Prostate gland (tissue), 2 donors: ENCODE measurements at regions not wholly inside any gene's neighbourhood (a gene's known extent, or its start where the extent isn't known, plus 50 kb on each side); places are given as distances from the start of the nearest gene placed in this dataset.

Experiments used
- DNase-seq: peaks from one replicate; pipeline ENCODE4 v3.0.0-alpha.2; 2019; ENCODE audit warnings: low spot score
- H3K27ac ChIP-seq, 2 donors: fragments of 200-600 bp; sonication (generic); 2 replicates each; pipeline ENCODE4 v1.5.1; 2017 to 2019
- H3K27me3 ChIP-seq: fragments of 200-600 bp; sonication (generic); replicated peaks from 2 replicates; pipeline ENCODE4 v1.5.1; 2019; ENCODE audit not compliant: insufficient read depth
- H3K36me3 ChIP-seq, 2 donors: fragments of 200-600 bp; sonication (generic); 1 replicate in 1 of 2; 2 replicates in 1 of 2; pipeline versions ENCODE4 v1.5.1 to v1.8.1; 2017 to 2019
- H3K4me1 ChIP-seq: fragments of 200-600 bp; sonication (generic); replicated peaks from 2 replicates; pipeline ENCODE4 v1.5.1; 2019
- H3K4me3 ChIP-seq, 2 donors: fragments of 200-600 bp; sonication (generic); 2 replicates each; pipeline ENCODE4 v1.5.1; 2017 to 2019
- H3K9me3 ChIP-seq: fragments of 200-600 bp; sonication (generic); 2 replicates; pipeline ENCODE4 v1.5.1; 2017
- POLR2A ChIP-seq: fragments of 450-650 bp; IDR thresholded peaks from one replicate; pipeline ENCODE4 v1.6.1; 2016; ENCODE audit warnings: antibody characterized with exemption, mild to moderate bottlenecking
- POLR2AphosphoS5 ChIP-seq: sonication (generic); formaldehyde crosslinking; IDR thresholded peaks from one replicate; pipeline ENCODE4 v1.6.1; 2017; ENCODE audit warnings: antibody characterized with exemption
- WGBS: methylation state at CpG from one replicate; pipeline ENCODE4 v1.1.5; 2018; 5-methylcytosine and 5-hydroxymethylcytosine counted together
- intact Hi-C: fragments of 100-400 bp; cut with DNase I; formaldehyde crosslinking; loops from one replicate; pipeline ENCODE4 v1.14.2; 2022
- TF ChIP-seq, protein P1 (sequence below), 4 experiments: fragments of 200-600 bp in 2 of 4; fragments of 450-650 bp in 2 of 4; sonication (generic) in 2 of 4; IDR thresholded peaks; 1 replicate in 3 of 4; 2 replicates in 1 of 4; pipeline ENCODE4 v1.5.1; 2016 to 2019; ENCODE audit warnings: antibody characterized with exemption in 4 of 4, mild to moderate bottlenecking in 2 of 4, moderate library complexity in 2 of 4

DNA sequence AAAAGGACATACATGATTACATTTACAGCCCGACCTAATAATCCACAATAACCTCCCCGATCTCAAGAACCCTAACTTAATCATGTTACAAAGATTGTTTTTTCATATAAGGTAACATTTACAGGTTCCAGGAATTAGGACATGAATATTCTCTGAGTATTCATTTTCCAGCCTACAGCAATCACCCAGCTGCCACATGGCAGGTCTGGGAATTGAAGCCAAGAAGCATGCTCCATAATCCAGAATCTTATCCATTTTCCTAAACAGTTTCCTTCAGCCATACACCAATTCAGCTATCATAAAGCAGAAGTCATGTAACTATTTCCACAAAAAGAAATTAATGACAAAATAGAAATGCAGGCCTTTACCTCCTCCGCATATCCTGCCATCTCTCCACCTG is 163.4 kb downstream of the CAAP1 start:
- H3K27me3 ChIP-seq, result no peaks in the 10 kb centered on the region
- WGBS, result 91% methylated on average over 3 of the region's 3 CpGs
- intact Hi-C loops, result no loop called here

DNA sequence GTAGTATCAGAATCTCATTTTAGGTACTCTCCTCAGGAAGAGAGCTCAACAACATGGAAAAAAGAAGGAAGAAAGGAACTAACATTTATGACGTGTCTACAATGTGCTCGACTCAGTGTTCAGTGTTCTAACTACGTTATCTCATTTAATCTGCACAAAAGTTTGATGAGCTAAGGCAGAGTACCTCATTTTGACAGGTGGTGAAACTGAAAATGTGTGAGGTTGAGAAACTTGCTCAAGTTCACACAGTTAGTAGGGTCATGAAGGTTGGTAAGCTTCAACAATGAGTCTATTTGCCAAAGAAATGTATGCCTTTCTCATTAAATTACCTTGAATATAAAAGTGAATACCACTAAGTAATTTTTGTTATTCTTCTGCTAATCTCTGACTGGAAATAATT is 165.1 kb downstream of the CAAP1 start:
- intact Hi-C loops, result no loop called here
- DNase-seq, result no peak
- Histone ChIP-seq H3K4me1 (no peaks in the 10 kb centered on the region), H3K27me3 (no peaks in the 10 kb centered on the region), H3K27ac (no peak overlapping the region), H3K4me3 (no peak overlapping the region), H3K9me3 (no peaks in the 10 kb centered on the region), H3K36me3 (no peaks in the 10 kb centered on the region)
- WGBS, result 72% methylated on average over 3 of the region's 3 CpGs
- no peak for TF ChIP-seq POLR2AphosphoS5
- TF ChIP-seq POLR2A, result no peak
- TF ChIP-seq, protein P1, sequence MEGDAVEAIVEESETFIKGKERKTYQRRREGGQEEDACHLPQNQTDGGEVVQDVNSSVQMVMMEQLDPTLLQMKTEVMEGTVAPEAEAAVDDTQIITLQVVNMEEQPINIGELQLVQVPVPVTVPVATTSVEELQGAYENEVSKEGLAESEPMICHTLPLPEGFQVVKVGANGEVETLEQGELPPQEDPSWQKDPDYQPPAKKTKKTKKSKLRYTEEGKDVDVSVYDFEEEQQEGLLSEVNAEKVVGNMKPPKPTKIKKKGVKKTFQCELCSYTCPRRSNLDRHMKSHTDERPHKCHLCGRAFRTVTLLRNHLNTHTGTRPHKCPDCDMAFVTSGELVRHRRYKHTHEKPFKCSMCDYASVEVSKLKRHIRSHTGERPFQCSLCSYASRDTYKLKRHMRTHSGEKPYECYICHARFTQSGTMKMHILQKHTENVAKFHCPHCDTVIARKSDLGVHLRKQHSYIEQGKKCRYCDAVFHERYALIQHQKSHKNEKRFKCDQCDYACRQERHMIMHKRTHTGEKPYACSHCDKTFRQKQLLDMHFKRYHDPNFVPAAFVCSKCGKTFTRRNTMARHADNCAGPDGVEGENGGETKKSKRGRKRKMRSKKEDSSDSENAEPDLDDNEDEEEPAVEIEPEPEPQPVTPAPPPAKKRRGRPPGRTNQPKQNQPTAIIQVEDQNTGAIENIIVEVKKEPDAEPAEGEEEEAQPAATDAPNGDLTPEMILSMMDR (IDR thresholded peaks at IDR 0.05), result no peak

More for the DNA sequence above, 163.4 kb downstream of the CAAP1 start:
- no peak overlapping the region for H3K4me3 ChIP-seq
- no peaks in the 10 kb centered on the region for H3K4me1 ChIP-seq
- no peaks in the 10 kb centered on the region for H3K9me3 ChIP-seq
- no peak overlapping the region for H3K27ac ChIP-seq
- no peaks in the 10 kb centered on the region for H3K36me3 ChIP-seq
- TF ChIP-seq POLR2AphosphoS5 (no peak), POLR2A (no peak)
- TF ChIP-seq, protein P1 (IDR thresholded peaks at IDR 0.05), result no peak
- DNase-seq, result no peak

DNA sequence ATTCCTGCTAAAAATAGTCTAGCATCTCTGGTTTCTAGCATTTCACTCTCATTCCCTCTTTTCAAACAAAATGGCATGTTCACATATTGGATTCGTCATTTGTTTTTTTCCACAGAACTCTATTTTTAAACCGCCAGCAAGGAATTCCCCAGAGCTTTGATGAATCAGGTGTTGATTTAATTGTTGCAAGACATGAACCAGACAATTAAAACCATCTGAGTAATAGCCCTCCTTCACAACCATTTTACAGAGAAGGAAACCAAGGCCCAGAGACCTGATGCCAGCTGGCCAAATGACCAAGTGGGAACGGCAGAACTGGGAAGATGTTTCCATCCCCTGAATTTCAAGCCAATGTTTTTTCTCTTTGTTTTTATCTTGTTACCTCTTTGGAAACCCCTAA is 167.0 kb downstream of the CAAP1 start:
- no peak overlapping the region for H3K27ac ChIP-seq
- WGBS, result 63% methylated on average over 3 of the region's 3 CpGs

DNA sequence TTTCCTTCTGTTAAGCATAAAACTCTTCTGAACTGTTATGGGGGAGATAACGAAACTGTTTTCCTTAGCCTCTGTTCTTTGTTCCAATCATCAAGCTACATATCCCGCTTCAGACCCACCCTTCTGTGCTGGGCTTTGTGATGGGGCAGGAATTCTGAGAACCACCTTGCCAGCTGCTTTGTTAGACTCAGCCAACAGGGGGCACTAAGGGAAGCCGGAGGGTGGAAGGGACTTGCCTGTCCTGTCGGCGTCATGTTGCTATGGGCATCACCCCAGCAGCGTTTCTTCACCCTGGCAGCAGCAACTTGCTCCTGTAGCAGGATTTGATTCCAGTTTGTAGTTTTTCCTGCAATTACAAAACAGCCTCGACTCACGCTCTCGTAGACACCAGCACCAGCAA is 169.1 kb downstream of the CAAP1 start:
- Histone ChIP-seq H3K4me1 (no peaks in the 10 kb centered on the region), H3K27ac (no peak overlapping the region), H3K9me3 (no peaks in the 10 kb centered on the region), H3K4me3 (no peak overlapping the region), H3K27me3 (no peaks in the 10 kb centered on the region), H3K36me3 (no peaks in the 10 kb centered on the region)
- 43% methylated on average over 9 of the region's 9 CpGs for WGBS
- intact Hi-C loops, result no loop called here
- TF ChIP-seq, protein P1 (IDR thresholded peaks at IDR 0.05), result no peak
- TF ChIP-seq POLR2AphosphoS5, result no peak
- TF ChIP-seq POLR2A, result no peak
- no peak for DNase-seq

More for the DNA sequence above, 167.0 kb downstream of the CAAP1 start:
- Histone ChIP-seq H3K4me3 (no peak overlapping the region), H3K4me1 (no peaks in the 10 kb centered on the region), H3K9me3 (no peaks in the 10 kb centered on the region), H3K36me3 (no peaks in the 10 kb centered on the region), H3K27me3 (no peaks in the 10 kb centered on the region)
- intact Hi-C loops, result no loop called here
- DNase-seq, result no peak
- TF ChIP-seq, protein P1 (IDR thresholded peaks at IDR 0.05), result no peak
- TF ChIP-seq POLR2AphosphoS5, result no peak
- no peak for TF ChIP-seq POLR2A

DNA sequence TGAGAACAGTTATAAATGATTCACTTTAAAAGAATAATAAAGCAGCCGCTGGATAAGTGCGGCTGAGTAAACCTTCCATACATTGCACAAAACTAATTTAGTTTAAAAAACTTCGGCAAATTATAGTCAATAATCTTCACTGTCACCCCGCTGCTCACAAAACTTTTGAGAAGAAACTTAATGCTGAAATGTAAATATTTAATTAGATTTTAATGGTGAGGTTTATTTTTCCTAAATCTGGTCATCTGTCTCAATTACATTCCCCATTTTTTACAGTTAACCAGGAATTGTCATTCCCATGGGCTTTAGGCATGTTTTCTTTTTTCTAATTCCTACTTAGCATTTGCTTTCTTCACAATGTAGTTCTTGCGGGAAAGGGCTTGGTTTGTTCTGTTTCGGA is 169.8 kb downstream of the CAAP1 start:
- TF ChIP-seq POLR2A (no peak), POLR2AphosphoS5 (no peak)
- TF ChIP-seq, protein P1 (IDR thresholded peaks at IDR 0.05), result no peak
- H3K9me3 ChIP-seq, result no peaks in the 10 kb centered on the region
- 28% methylated on average over 6 of the region's 6 CpGs for WGBS
- no peaks in the 10 kb centered on the region for H3K4me1 ChIP-seq
- no peak for DNase-seq
- H3K27me3 ChIP-seq, result no peaks in the 10 kb centered on the region
- no peak overlapping the region for H3K27ac ChIP-seq
- intact Hi-C loops, result no loop called here
- H3K4me3 ChIP-seq, result no peak overlapping the region
- no peaks in the 10 kb centered on the region for H3K36me3 ChIP-seq
